MM.1S (cell line): ENCODE measurements at regions not wholly inside any gene's neighbourhood (a gene's known extent, or its start where the extent isn't known, plus 50 kb on each side); places are given as distances from the start of the nearest gene placed in this dataset.

Experiments
- DNase-seq: peaks from one replicate; pipeline ENCODE4 v3.0.0-alpha.2; 2015
- H2AFZ ChIP-seq: fragments of 300-600 bp; sonication (generic); 2 replicates; pipeline ENCODE4 v1.6.0; 2016; ENCODE audit warnings: antibody characterized with exemption, low read length
- H3F3A ChIP-seq: fragments of 300-600 bp; sonication (generic); 2 replicates; pipeline ENCODE4 v1.6.1; 2016; ENCODE audit warnings: mild to moderate bottlenecking, antibody characterized with exemption, low read length, moderate library complexity, mixed read lengths; ENCODE audit not compliant: insufficient read depth
- H3K27ac ChIP-seq: fragments of 300-600 bp; sonication (generic); 2 replicates; pipeline ENCODE4 v1.5.1; 2016; ENCODE audit warnings: mild to moderate bottlenecking, low read length
- H3K27me3 ChIP-seq: fragments of 300-600 bp; sonication (generic); replicated peaks from 2 replicates; pipeline ENCODE4 v1.6.0; 2016; ENCODE audit warnings: low read length; ENCODE audit not compliant: insufficient read depth
- H3K36me3 ChIP-seq: fragments of 300-600 bp; sonication (generic); replicated peaks from 2 replicates; pipeline ENCODE4 v1.6.1; 2016; ENCODE audit warnings: mild to moderate bottlenecking, low read length, mixed read lengths; ENCODE audit not compliant: insufficient read depth
- H3K4me1 ChIP-seq: fragments of 300-600 bp; sonication (generic); 2 replicates; pipeline ENCODE4 v1.6.1; 2016; ENCODE audit warnings: low read length, mixed read lengths
- H3K4me2 ChIP-seq: fragments of 300-600 bp; sonication (generic); 2 replicates; pipeline ENCODE4 v1.6.0; 2016; ENCODE audit warnings: low read depth, low read length
- H3K4me3 ChIP-seq: fragments of 300-600 bp; sonication (generic); 2 replicates; pipeline ENCODE4 v1.5.1; 2016; ENCODE audit warnings: low read length, mixed read lengths
- H3K79me2 ChIP-seq: fragments of 300-600 bp; sonication (generic); 2 replicates; pipeline ENCODE4 v1.6.1; 2016; ENCODE audit warnings: mixed run types, low read length, mixed read lengths
- H3K9ac ChIP-seq: fragments of 300-600 bp; sonication (generic); 2 replicates; pipeline ENCODE4 v1.6.1; 2016; ENCODE audit warnings: low read length, mixed read lengths
- H3K9me2 ChIP-seq: fragments of 300-600 bp; sonication (generic); replicated peaks from 2 replicates; pipeline ENCODE4 v1.6.1; 2016; ENCODE audit warnings: mild to moderate bottlenecking, low read length, mixed read lengths; ENCODE audit not compliant: insufficient read depth
- H3K9me3 ChIP-seq: fragments of 300-600 bp; sonication (generic); replicated peaks from 2 replicates; pipeline ENCODE4 v1.6.1; 2016; ENCODE audit warnings: mild to moderate bottlenecking, low read length, mixed read lengths; ENCODE audit not compliant: insufficient read depth
- H4K20me1 ChIP-seq: fragments of 300-600 bp; sonication (generic); 2 replicates; pipeline ENCODE4 v1.6.1; 2016; ENCODE audit warnings: mild to moderate bottlenecking, low read length, moderate library complexity, mixed read lengths; ENCODE audit not compliant: insufficient read depth
- EZH2 ChIP-seq: fragments of 300-600 bp; sonication (generic); optimal IDR thresholded peaks from 2 replicates; pipeline ENCODE3; 2017; ENCODE audit warnings: low read depth, mild to moderate bottlenecking, antibody characterized with exemption, low read length, mixed read lengths
- EZH2phosphoT487 ChIP-seq: fragments of 300-600 bp; sonication (generic); IDR thresholded peaks from 2 replicates; pipeline ENCODE4 v1.6.1; 2018; ENCODE audit warnings: antibody characterized with exemption, low read length
- TF ChIP-seq, protein P1 (sequence below): fragments of 300-600 bp; sonication (generic); IDR thresholded peaks from 2 replicates; pipeline ENCODE4 v1.5.1; 2016; ENCODE audit warnings: antibody characterized with exemption, low read length, mixed read lengths

DNA sequence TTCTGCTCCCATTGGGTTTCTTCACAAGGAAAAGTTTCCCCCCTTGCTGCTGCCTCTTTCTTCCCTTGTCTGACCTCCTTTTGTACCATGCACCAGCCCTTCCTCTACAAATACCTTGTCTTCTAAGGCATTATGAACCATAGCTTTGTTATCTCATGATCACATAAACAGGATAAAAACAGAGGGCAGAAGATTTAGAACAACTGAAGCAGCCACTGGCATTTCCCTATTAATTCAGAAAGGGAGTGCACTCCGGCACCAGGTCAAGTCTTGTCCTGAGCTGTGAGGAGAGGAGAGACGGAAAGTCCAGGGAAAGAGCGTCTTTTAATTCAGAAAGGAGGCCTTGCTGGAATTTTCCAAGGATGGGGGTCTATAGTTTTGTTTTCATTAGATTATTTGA is 281.7 kb downstream of the RCHY1 start:
- H3K4me3 ChIP-seq: no peak overlapping the region
- H3K4me1 ChIP-seq: peaks cover 40% of the 10 kb centered on the region
- H3K4me2 ChIP-seq: no peak overlapping the region
- no peaks in the 10 kb centered on the region for H3K79me2 ChIP-seq
- H3K36me3 ChIP-seq: no peaks in the 10 kb centered on the region
- no peak overlapping the region for H2AFZ ChIP-seq
- no peak for DNase-seq
- no peak overlapping the region for H3K27ac ChIP-seq
- no peaks in the 10 kb centered on the region for H4K20me1 ChIP-seq
- no peaks in the 10 kb centered on the region; the same call in 1 of the 2 replicates for H3K9me3 ChIP-seq
- TF ChIP-seq EZH2phosphoT487 (no peak), EZH2 (no peak)
- TF ChIP-seq, protein P1, sequence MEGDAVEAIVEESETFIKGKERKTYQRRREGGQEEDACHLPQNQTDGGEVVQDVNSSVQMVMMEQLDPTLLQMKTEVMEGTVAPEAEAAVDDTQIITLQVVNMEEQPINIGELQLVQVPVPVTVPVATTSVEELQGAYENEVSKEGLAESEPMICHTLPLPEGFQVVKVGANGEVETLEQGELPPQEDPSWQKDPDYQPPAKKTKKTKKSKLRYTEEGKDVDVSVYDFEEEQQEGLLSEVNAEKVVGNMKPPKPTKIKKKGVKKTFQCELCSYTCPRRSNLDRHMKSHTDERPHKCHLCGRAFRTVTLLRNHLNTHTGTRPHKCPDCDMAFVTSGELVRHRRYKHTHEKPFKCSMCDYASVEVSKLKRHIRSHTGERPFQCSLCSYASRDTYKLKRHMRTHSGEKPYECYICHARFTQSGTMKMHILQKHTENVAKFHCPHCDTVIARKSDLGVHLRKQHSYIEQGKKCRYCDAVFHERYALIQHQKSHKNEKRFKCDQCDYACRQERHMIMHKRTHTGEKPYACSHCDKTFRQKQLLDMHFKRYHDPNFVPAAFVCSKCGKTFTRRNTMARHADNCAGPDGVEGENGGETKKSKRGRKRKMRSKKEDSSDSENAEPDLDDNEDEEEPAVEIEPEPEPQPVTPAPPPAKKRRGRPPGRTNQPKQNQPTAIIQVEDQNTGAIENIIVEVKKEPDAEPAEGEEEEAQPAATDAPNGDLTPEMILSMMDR: no peak
- H3F3A ChIP-seq: peaks cover 11% of the 10 kb centered on the region
- H3K27me3 ChIP-seq: no peaks in the 10 kb centered on the region
- H3K9ac ChIP-seq: no peak overlapping the region
- no peaks in the 10 kb centered on the region for H3K9me2 ChIP-seq

DNA sequence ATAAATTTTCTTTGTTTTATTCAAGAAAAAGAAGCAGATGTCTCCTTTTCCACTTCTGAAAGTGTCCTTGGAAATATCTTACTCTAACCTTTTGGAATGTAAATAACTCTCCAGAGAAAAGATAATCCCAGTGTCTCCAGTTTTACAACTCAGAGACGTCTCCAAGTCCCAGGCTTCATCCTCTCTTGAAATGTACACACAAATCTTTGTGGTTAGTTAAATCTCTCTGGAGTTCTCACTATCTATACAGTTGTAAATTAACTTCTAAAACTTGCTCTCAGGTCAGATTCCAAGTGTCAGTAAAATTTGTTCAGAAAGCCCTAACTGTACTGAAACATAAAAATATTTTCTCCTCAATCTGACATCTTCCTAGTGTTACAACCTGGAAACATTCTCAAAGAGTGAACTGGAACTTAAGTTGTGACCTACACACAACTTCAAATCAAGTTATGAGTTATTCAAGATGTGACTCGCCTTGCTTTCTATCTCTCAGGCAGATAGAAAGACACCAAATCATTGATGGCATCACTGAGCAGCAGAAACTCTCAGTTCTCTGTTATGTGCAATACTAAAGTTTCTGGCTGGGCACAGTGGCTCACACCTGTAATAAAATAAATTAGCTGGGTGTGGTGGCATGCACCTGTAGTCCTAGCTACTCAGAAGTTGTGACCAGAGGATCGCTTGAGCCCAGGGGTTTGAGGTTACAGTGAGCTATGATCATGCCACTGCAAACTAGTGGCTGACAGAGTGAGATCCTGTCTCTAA is 284.2 kb downstream of the RCHY1 start:
- H3F3A ChIP-seq: 0 out of 2 replicates have a peak, but pooled peaks cover 4% of the 10 kb centered on the region
- H3K9me2 ChIP-seq: no peaks in the 10 kb centered on the region
- peak overlapping the region; percentile 28; the same call in 1 of the 2 replicates for H3K4me2 ChIP-seq
- H3K9ac ChIP-seq: no peak overlapping the region
- no peaks in the 10 kb centered on the region; the same call in 1 of the 2 replicates for H3K9me3 ChIP-seq
- TF ChIP-seq EZH2 (no peak), EZH2phosphoT487 (no peak)
- TF ChIP-seq, protein P1: no peak
- peaks cover 27% of the 10 kb centered on the region for H3K4me1 ChIP-seq
- H3K36me3 ChIP-seq: no peaks in the 10 kb centered on the region
- H3K4me3 ChIP-seq: no peak overlapping the region
- no peaks in the 10 kb centered on the region for H4K20me1 ChIP-seq
- peak overlapping the region; percentile 46; the same call in 1 of the 2 replicates for H3K27ac ChIP-seq
- H3K27me3 ChIP-seq: no peaks in the 10 kb centered on the region
- DNase-seq: peak; percentile 64
- H3K79me2 ChIP-seq: no peaks in the 10 kb centered on the region
- 0 out of 2 replicates have a peak overlapping the region, but pooled peaks have one; percentile 1 for H2AFZ ChIP-seq

DNA sequence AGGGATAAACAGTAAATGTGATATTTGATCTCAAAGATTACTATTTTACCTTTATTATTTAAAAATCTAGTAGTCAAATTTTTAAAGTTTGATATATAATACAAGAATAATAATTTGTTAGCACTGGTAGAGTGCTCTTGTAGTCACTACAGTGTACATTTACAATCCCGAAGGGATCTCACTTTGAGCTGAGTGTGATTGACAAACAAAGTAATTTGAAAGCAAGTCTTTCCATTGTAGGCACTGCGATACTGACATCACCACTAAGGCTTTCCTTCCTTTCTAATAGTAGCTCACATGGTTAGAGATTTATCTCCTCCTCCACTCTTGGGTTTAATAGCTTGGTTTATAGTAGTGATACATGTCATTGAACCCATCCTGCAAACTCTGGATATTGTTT is 280.6 kb downstream of the PARM1 start:
- Histone ChIP-seq H3K4me2 (no peak overlapping the region), H3K27ac (no peak overlapping the region), H3F3A (no peaks in the 10 kb centered on the region), H3K4me3 (no peak overlapping the region), H4K20me1 (no peaks in the 10 kb centered on the region), H3K9me2 (no peaks in the 10 kb centered on the region), H3K9me3 (no peaks in the 10 kb centered on the region), H3K9ac (no peak overlapping the region), H3K36me3 (no peaks in the 10 kb centered on the region), H3K79me2 (no peaks in the 10 kb centered on the region), H3K27me3 (no peaks in the 10 kb centered on the region), H2AFZ (no peak overlapping the region), H3K4me1 (no peaks in the 10 kb centered on the region)
- TF ChIP-seq EZH2phosphoT487: no peak
- TF ChIP-seq, protein P1: no peak
- no peak for DNase-seq
